ENCODE measurements at regions not wholly inside any gene's neighbourhood (a gene's known extent, or its start where the extent isn't known, plus 50 kb on each side); places are given as distances from the start of the nearest gene placed in this dataset.
"Not testable (repeated sequence)": the region's sequence is repeated elsewhere in the genome, so short reads cannot be mapped to it uniquely, and the experiment has no call there.

DNA sequence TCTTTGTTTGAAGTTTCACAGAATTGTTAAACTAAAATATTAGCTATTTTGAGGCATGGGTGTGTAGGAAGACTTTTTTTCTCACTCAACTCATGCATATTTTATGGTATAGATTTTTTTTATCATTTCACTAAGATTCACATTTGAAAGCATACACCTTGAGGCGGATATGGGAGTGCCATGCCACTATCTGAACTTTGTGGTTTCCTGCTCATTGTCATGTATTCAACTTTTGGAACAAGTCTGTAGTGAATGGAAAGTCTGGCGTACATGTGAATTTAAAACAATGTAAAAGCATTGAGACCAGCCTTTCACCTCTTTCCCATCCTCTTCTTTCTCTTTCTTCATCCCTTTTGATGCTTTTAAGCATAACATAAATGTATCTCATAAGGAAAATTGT, 147.9 kb downstream of the TPBG start:
- no peak for DNase-seq (ENCODE audit: low spot score)

DNA sequence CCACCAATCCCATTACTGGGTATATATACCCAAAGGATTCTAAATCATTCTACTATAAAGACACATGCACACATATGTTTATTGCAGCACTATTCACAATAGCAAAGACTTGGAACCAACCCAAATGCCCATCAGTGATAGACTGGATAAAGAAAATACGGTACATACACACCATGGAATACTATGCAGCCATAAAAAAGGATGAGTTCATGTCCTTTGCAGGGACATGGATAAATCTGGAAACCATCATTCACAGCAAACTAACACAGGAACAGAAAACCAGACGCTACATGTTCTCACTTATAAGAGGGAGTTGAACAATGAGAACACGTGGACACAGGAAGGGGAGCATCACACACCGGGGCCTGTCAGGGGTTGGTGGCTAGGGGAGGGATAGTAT, 154.3 kb downstream of the TPBG start:
- not testable (repeated sequence) for DNase-seq (ENCODE audit: low spot score)

DNA sequence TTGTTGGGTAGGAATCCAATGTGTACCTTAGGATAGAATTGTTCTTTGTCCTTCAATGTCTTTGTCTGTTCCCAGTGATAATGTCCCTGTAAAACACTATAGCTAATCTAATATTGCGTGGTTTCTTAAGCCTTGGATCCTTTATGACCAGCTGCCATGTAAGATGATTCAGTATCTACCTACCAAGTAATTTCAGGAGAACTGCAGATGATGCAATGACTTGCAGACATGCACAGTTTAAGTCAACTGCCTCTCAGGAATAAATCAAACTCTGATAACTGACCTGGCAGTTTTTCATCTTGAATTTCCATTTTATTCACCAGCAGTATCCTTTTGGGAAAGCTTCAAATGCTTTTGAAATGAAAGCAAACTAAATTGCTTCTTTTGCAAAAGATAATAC, 157.8 kb downstream of the TPBG start:
- no peak for DNase-seq (ENCODE audit: low spot score)

DNA sequence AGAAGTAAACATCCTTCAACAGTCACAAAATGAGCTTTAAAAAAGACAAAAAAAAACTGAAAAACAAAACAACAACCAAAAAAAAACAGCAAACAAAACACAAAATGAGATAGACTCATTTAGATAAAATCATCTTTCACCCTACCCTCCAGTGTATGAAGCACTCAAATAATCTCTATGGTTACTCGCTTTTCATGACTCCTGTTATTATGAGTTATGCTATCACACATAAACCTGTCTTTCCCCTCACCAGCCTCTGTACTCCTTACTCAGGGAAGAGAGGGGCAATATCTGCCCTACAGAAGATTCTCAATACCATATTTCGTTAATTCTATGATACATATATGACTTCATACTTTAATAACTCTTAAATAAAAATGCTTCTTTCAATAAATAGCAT, 158.2 kb downstream of the TPBG start:
- DNase-seq (ENCODE audit: low spot score), result no peak

DNA sequence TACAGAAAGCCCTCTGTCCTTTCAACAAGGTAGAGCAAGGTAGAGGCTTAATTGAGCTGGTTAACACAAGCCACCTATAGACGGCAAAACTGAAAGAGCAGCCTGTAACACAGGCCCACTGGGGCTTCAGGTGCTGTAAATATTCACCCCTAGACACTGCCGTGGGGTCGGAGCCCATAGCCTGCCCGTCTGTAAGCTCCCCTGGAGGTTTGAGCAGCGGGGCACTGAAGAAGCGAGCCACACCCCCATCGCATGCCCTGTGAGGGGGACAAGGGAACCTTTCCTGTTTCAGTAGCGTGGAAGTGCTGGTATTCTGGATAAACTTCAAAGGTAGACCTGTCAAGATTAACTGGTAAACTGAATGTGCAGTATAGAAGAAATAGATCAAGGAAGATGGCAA, 160.4 kb downstream of the TPBG start:
- DNase-seq (ENCODE audit: low spot score), result no peak

DNA sequence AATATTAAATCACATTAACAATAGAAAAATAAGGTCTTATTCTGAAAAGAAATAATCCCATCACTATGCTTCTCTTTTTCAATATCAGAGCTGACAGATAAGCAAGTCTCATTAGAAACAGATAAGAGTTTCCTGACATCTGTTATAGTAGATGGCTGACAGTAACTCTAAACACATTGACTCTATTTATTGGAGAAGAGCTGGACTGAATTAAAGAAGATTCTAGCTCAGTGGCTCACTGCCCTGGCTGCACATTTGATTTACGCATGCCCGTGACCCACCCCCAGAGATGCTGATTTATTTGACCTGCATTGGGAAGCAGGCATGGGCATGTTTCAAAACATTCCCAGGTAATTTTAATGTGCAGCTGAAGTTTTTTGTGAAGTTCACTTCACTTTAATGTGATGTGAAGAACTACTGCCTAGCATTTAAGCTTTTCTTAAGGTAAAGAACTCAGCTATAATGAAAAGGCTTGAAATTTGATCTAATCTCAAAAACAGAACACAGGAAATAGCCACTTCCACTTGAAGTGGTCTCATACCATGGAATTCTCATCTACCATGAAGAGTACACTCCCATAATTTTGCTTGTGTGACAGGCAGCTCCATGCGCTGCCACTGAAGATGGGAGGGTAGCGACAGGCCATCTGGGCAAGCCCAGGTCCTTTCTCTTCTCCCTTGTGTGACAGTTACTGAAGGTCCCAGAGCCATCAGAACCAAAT, 162.3 kb downstream of the TPBG start:
- DNase-seq (ENCODE audit: low spot score), result no peak

DNA sequence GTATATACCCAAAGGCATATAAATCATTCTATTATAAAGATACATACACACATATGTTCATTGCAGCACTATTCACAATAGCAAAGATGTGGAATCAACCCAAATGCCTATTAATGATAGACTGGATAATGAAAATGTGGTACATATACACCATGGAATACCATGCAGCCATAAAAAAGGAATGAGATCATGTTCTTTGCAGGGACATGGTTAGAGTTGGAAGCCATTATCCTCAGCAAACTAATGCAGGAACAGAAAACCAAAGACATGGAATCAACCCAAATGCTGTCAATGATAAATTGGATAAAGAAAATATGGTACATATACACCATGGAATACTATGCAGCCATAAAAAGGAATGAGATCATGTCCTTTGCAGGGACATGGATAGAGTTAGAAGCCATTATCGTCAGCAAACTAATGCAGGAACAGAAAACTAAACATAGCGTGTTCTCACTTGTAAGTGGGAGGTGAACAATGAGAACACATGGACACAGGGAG, 166.4 kb downstream of the TPBG start:
- DNase-seq (ENCODE audit: low spot score), result not testable (repeated sequence)

DNA sequence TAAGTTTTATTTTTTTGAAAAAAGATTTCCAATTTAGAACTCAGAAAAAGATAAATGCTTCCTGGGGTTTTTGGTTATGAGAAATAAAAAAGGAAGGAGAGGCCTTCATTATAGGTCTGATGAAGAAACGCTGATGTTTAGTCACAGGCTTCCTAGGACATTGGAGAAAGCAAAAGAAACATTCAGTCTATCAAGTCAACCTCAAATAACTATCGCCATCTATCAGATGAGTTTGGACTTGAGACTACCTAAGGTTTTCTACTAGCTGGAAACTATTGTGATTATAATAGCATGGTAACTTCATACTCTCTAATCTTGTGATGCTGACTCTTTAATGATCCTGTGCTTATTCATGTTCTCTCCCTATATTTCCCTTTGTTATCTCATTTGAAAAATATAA, 171.3 kb downstream of the TPBG start:
- no peak for DNase-seq (ENCODE audit: low spot score)

DNA sequence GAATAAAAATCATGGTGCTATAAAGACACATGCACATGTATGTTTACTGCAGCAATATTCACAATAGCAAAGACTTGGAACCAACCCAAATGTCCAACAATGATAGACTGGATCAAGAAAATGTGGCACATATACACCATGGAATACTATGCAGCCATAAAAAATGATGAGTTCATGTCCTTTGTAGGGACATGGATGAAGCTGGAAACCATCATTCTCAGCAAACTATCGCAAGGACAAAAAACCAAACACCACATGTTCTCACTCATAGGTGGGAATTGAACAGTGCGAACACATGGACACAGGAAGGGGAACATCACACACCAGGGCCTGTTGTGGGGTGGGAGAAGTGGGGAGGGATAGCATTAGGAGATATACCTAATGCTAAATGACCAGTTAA, 185.9 kb downstream of the TPBG start:
- DNase-seq (ENCODE audit: low spot score), result not testable (repeated sequence)

DNA sequence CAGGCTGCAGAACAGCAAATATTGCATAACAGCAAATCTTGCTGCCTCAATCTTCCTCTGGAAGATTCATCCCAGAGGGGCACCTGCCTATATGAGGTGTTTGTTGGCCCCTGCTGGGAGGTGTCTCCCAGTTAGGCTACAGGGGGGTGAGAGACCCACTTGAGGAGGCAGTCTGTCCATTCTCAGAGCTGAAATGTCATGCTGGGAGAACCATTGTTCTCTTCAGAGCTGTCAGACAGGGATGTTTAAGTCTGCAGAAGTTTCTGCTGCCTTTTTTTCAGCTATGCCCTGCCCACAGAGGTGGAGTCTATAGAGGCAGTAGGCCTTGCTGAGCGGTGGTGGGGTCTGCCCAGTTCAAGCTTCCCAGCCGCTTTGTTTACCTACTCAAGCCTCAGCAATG, 187.7 kb downstream of the TPBG start:
- not testable (repeated sequence) for DNase-seq (ENCODE audit: low spot score)

DNA sequence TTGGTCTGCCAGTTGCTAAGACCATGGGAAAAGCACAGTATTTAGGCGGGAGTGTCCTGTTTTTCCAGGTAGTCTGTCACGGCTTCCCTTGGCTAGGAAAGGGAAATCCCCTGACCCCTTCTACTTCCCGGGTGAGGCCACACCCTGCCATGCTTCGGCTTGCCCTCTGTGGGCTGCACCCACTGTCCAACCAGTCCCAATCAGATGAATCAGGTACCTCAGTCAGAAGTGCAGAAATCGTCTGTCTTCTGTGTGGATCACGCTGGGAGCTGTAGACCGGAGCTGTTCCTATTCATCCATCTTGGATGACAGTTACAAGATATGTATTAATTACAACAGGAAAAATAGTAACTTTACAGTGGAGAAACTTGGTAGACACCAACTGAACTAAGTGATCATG, 188.2 kb downstream of the TPBG start:
- DNase-seq (ENCODE audit: low spot score), result no peak

DNA sequence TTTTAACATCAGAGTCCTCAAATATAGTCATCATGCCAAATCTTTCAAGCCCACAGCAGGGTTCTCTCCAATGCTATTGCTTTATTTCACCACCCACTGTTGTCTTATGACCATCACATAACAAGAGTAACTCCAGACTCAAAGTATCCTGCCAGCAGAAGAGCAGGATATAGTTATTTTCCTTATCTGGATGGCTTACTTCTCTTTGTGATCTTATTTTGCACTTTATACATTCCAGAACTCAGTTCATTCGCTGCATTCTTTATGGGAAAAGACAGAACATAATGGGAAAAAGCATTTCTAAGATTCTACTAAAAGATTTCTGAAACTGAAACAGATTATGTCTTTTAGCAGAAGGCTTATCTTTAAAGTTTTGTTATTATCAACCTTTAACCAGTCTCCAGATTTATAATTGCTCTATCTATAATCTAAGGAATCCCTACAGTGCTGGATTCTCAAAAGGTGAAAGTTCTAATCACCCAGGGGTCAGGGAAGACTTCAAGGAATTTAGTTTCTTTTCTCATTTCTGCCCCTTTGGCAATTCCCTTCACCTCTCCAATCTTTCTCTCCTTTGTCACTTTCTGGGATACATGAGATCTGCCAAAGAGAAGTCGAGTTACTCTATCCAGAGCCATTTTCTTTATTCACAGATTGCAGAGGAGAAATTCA, 190.4 kb downstream of the TPBG start:
- DNase-seq (ENCODE audit: low spot score), result no peak

DNA sequence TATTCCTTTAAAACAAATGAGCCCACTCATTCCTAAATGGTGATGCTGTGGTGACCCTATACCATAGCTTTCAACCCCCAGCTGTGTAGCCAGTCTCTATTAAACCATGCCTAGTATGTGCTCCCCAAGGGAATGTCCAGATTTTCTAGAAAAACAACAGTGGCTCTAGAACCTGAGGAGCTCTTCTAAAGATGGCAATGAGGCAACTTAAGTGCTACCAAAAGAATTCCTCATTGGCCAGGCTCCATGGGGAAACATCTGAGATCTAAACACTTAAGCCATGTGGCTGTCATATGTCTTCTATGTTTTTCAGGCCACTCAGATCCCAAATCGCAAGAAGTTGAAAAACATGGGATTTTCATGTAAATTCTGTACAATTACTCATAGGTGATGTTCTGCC, 191.0 kb downstream of the TPBG start:
- no peak for DNase-seq (ENCODE audit: low spot score)

DNA sequence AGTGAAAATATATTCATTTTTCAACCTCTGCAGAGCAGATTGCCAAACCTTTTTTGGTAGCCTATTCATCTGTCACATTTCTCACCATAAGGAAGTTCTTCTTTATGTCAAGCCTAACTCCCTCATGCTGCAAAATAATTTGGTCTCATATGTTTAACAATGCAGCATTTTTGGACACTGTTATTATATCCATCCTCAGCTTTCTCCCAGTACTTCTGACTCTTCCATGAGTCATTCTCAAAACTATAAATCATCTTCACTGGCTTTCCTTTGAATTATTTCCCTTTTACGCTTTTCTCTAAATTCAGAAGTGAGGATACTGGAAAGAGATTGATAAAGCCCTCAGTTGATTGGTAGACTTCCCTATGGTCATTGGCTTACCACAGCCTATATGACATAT, 192.2 kb downstream of the TPBG start:
- no peak for DNase-seq (ENCODE audit: low spot score)

DNA sequence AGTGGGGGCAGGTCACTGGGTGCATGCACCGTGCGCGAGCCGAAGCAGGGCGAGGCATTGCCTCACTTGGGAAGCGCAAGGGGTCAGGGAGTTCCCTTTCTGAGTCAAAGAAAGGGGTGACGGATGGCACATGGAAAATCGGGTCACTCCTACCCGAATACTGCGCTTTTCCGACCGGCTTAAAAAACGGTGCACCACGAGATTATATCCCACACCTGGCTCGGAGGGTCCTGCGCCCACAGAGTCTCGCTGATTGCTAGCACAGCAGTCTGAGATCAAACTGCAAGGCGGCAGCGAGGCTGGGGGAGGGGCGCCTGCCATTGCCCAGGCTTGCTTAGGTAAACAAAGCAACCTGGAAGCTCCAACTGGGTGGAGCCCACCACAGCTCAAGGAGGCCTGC, 194.9 kb downstream of the TPBG start:
- DNase-seq (ENCODE audit: low spot score), result not testable (repeated sequence)

DNA sequence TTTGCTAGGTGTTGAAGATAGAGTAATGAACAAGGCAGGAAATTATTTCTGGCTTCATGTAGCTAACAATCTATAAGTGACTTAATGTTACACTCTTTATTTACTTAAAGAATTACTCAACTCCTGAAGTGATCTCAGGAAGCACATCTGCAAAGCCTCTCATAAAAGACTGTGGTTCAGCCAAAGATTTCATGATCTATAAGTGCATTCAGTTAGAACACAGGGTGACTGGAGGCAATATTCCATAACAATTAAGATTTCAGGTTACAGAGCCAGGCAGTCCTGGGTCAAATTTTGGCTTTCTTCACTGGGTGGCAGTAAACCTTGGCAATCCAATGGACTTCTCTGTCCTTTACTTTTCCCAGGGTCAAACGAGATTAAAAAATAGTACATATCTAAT, 204.0 kb downstream of the TPBG start:
- no peak for DNase-seq (ENCODE audit: low spot score)

DNA sequence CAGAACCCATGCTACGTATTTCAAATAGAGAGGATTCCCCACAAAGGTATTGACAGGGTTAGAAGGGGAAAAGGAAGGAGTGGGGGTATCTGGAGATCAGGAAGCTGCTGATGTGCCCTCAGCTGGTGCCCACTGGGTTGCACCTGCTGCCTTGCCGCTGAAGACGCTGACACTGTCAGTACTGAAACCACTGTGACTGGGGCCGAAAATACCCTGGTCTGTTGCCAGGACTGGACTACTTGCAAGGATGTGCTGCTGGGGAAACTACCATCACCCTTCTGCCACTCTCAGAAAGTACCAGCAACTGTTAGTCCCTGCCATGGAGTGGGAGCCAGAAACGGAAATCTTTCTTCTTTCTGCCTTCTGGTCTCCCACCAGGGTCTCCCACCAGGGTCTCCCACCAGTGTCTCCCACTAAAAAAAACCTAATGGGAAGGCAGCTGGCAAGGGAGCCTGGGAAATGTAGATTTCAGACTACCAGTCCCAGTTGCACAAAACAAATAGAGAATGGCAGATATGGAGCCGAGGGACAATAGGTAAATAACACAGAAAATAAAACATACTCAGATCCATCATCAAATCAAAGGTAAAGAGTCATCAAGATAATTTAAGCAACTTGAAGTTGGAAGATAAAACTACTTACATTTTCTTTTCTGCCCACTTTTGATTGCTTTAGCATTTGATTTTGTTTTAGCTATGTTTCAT, 204.8 kb downstream of the TPBG start:
- DNase-seq (ENCODE audit: low spot score), result no peak

DNA sequence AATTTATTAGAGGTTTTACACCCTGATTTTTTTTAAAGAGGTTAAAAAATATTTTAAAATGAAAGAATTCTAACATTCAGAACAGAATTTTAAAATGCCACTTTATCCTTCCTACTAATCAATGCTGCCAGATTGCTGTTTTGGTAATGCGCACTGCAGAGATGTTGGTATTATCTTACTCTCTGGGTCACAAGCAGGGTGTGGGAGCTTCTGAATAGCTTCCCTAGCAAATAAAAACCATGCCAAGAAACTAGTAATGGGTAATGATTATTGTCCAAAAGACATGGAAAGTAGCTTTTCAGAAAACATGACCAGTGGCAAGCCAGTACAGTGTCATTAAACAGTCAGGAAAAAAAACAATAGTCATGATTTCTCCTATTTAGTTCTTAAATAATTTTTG, 205.4 kb downstream of the TPBG start:
- DNase-seq (ENCODE audit: low spot score), result no peak

DNA sequence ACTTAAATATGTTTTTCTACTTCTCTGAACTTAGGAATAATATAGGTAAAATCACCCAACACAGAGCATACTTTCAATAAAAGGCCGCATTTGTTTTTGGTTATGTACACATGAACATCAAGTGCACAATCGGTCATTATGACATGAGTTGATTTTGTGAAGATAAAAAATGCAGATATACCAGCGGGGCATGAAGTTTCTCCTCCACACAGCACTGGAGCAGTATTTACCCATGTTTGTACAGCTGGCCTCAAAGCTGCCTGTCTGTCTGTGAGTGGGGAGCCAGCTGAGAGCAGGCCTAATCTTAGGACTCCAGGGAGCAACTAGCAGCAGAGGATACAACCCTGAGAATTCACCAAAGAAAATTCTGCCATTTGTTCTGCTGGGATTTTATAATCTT, 206.5 kb downstream of the TPBG start:
- no peak for DNase-seq (ENCODE audit: low spot score)

DNA sequence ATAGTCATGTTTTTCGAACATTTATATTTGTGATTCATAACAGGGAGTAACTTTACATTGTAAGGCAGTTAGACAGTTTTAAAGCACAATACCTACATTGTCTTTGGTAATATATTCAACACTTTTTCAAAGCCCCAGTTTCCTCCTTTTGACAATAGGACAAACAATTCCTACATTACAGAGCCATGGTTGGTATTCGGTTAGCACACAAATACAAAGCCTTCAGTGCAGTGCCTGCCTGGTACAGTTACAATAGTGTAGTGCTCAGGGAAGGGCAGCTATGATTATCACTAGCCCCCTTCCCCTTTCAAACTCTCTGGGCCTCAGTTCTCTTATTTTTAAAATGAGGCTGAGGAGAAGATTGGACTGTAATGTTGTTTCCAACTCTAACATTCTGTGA, 207.8 kb downstream of the TPBG start:
- no peak for DNase-seq (ENCODE audit: low spot score)

DNA sequence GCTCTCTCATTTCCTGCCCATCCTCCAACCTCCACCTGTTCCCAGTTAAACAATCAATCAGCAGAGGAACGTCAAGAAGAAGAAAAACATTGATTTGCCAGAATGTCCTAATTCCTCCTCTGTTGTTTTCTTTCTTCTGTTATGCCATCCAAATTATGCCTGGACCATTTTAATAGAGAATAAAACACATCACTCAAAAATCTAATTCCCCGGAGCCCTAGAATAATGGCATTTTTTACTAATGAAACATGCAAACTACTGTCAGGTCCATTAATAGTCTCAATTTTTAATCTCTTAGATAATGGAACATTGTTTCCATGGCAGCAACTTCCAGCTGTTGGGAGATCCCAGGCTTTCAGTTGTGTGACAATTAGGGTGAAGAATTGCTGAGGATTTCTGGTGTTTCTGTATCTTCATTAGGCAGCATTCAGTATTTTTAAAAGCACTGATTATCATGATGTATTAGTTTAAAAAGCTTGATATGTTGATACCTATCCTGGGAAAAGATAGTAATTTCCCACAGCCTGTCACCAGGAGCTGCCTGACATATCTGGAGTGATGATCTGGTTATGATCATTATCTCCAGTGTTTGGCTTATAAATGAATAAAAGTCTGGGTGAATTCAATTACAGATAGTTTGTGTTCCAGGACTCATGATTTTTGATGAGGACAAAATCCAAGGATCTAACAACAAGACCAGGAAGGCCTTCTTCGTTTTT, 209.8 kb downstream of the TPBG start:
- DNase-seq (ENCODE audit: low spot score), result no peak

DNA sequence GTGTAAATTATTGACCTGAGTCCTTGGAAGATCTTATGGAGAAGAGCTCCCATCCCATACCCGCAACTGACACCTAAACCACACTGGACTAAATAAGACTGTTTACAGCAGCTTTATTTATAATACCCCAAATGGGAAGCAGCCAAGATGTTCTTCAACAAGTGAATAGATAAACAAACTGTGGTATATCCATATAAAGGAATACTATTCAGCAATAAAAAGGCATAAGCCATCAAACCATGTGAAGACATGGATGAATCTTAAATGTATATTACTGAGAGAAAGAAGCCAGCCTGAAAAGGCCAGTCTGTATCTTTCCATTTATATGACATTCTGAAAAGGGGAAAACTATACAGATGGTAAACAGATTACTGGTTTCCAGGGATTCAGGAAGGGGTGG, 212.7 kb downstream of the TPBG start:
- DNase-seq (ENCODE audit: low spot score), result no peak
